Endothelial cell (in vitro differentiated cells): ENCODE measurements at regions not wholly inside any gene's neighbourhood (a gene's known extent, or its start where the extent isn't known, plus 50 kb on each side); places are given as distances from the start of the nearest gene placed in this dataset.

ENCODE experiments used
- DNase-seq: peaks from one replicate; pipeline ENCODE4 v3.0.0; 2021; ENCODE audit warnings: low spot score
- H3K27ac Mint-ChIP-seq: one replicate; pipeline ENCODE4 v1.8.0; 2021; ENCODE audit warnings: mixed read lengths, inconsistent platforms; ENCODE audit not compliant: unreplicated experiment
- H3K27me3 Mint-ChIP-seq: one replicate; pipeline ENCODE4 v1.8.0; 2021; ENCODE audit warnings: mild to moderate bottlenecking, moderate library complexity, mixed read lengths, inconsistent platforms; ENCODE audit not compliant: unreplicated experiment
- H3K36me3 Mint-ChIP-seq: one replicate; pipeline ENCODE4 v1.8.0; 2021; ENCODE audit warnings: mild to moderate bottlenecking, low read depth, mixed read lengths, inconsistent platforms; ENCODE audit not compliant: unreplicated experiment
- H3K4me1 Mint-ChIP-seq: one replicate; pipeline ENCODE4 v1.8.0; 2021; ENCODE audit warnings: mild to moderate bottlenecking, mixed read lengths, inconsistent platforms; ENCODE audit not compliant: unreplicated experiment
- H3K4me3 Mint-ChIP-seq: one replicate; pipeline ENCODE4 v1.8.0; 2021; ENCODE audit warnings: mild to moderate bottlenecking, mixed read lengths, inconsistent platforms; ENCODE audit not compliant: unreplicated experiment
- H3K9me3 Mint-ChIP-seq: one replicate; pipeline ENCODE4 v1.8.0; 2021; ENCODE audit warnings: mixed read lengths, inconsistent platforms; ENCODE audit not compliant: unreplicated experiment
- CTCF ChIP-seq: fragments of 200-600 bp; sonication (generic); IDR thresholded peaks from one replicate; pipeline ENCODE4 v1.5.0; 2021; ENCODE audit warnings: antibody characterized with exemption; ENCODE audit not compliant: unreplicated experiment

GRCh38 chr18:45171679-45172191 lies 443.5 kb upstream of the SLC14A2 start:
- peaks cover 1% of the 10 kb centered on the region for H3K27me3 Mint-ChIP-seq
- no peaks in the 10 kb centered on the region for H3K36me3 Mint-ChIP-seq
- no peaks in the 10 kb centered on the region for H3K9me3 Mint-ChIP-seq
- no peak overlapping the region for H3K4me3 Mint-ChIP-seq
- no peaks in the 10 kb centered on the region for H3K4me1 Mint-ChIP-seq
- TF ChIP-seq CTCF = no peak
- H3K27ac Mint-ChIP-seq = no peak overlapping the region
- no peak for DNase-seq

GRCh38 chr18:45173327-45173726 lies 441.9 kb upstream of the SLC14A2 start:
- TF ChIP-seq CTCF = no peak
- Mint-ChIP-seq H3K9me3 (no peaks in the 10 kb centered on the region), H3K27ac (no peak overlapping the region), H3K36me3 (no peaks in the 10 kb centered on the region), H3K27me3 (no peaks in the 10 kb centered on the region), H3K4me3 (no peak overlapping the region), H3K4me1 (no peaks in the 10 kb centered on the region)
- no peak for DNase-seq

- H3K4me1 Mint-ChIP-seq = no peaks in the 10 kb centered on the region
- no peak overlapping the region for H3K27ac Mint-ChIP-seq
- H3K36me3 Mint-ChIP-seq = no peaks in the 10 kb centered on the region
These were observed 441.3 kb upstream of the SLC14A2 start for GRCh38 chr18:45173799-45174519.

GRCh38 chr18:45174629-45175136 lies 440.6 kb upstream of the SLC14A2 start:
- no peak for DNase-seq
- no peak for TF ChIP-seq CTCF
- Mint-ChIP-seq H3K4me3 (no peak overlapping the region), H3K9me3 (no peaks in the 10 kb centered on the region), H3K27me3 (peaks cover 1% of the 10 kb centered on the region), H3K4me1 (no peaks in the 10 kb centered on the region), H3K36me3 (no peaks in the 10 kb centered on the region), H3K27ac (no peak overlapping the region)

More at GRCh38 chr18:45173799-45174519, 441.3 kb upstream of the SLC14A2 start:
- Mint-ChIP-seq H3K27me3 (no peaks in the 10 kb centered on the region), H3K9me3 (no peaks in the 10 kb centered on the region), H3K4me3 (no peak overlapping the region)
- TF ChIP-seq CTCF = no peak
- DNase-seq = no peak

- no peak for TF ChIP-seq CTCF
- DNase-seq = no peak
- H3K27ac Mint-ChIP-seq = no peak overlapping the region
- no peaks in the 10 kb centered on the region for H3K36me3 Mint-ChIP-seq
- H3K9me3 Mint-ChIP-seq = no peaks in the 10 kb centered on the region
- H3K4me1 Mint-ChIP-seq = no peaks in the 10 kb centered on the region
- peaks cover 1% of the 10 kb centered on the region for H3K27me3 Mint-ChIP-seq
- H3K4me3 Mint-ChIP-seq = no peak overlapping the region
These were observed 439.8 kb upstream of the SLC14A2 start for GRCh38 chr18:45175511-45175910.
